Omental fat pad (tissue), 1 donor: ENCODE measurements at regions not wholly inside any gene's neighbourhood (a gene's known extent, or its start where the extent isn't known, plus 50 kb on each side); places are given as distances from the start of the nearest gene placed in this dataset.
"Not testable (repeated sequence)": the region's sequence is repeated elsewhere in the genome, so short reads cannot be mapped to it uniquely, and the experiment has no call there.

ENCODE experiments used
- ATAC-seq: fragments of 150-250 bp; one replicate; pipeline ENCODE4 v1.9.1; 2016; ENCODE audit warnings: mild to moderate bottlenecking, moderate library complexity; ENCODE audit not compliant: low FRiP score
- DNase-seq: peaks from one replicate; pipeline ENCODE4 v3.0.0-alpha.2; 2019; ENCODE audit warnings: low spot score

DNA sequence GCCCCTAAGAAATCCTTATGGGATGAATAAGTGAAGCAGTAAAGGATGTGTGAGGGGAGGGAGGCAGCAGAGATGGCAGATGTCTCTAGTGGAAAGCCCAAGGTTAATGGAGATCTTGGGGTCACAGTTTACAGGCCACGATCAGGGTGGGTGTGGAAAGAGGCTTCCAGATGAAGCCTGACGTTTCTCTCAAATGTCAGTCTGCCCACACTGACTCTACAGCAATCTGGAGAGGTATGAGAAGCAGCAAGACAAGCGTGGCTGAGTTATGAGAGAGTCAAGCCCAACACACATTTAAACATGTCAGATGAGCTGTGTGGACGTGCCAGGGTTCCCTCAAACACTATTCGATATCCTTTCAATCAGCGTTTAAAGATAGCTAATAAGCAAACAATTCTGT is 308.2 kb downstream of the BCL2L11 start:
- DNase-seq, ATAC-seq: not testable (repeated sequence)

DNA sequence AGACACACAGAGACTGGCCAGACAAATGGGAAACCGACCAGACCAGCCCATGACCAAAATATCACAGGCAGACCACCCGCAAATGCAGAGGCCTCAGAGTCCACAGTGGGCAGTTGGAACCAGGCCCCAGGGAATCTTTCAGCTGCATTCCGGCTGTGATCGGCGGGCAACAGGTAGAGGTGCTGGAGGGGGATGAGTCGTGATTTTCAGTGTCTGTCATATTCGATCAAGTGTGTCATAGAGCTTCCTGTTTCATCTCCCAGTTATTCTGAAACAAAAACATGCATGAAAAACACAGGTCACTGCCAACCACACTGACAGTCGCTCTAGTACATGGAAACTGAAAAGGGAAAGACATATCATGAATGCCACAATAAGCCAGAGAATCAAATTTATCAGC is 308.6 kb downstream of the BCL2L11 start:
- DNase-seq, ATAC-seq: not testable (repeated sequence)

DNA sequence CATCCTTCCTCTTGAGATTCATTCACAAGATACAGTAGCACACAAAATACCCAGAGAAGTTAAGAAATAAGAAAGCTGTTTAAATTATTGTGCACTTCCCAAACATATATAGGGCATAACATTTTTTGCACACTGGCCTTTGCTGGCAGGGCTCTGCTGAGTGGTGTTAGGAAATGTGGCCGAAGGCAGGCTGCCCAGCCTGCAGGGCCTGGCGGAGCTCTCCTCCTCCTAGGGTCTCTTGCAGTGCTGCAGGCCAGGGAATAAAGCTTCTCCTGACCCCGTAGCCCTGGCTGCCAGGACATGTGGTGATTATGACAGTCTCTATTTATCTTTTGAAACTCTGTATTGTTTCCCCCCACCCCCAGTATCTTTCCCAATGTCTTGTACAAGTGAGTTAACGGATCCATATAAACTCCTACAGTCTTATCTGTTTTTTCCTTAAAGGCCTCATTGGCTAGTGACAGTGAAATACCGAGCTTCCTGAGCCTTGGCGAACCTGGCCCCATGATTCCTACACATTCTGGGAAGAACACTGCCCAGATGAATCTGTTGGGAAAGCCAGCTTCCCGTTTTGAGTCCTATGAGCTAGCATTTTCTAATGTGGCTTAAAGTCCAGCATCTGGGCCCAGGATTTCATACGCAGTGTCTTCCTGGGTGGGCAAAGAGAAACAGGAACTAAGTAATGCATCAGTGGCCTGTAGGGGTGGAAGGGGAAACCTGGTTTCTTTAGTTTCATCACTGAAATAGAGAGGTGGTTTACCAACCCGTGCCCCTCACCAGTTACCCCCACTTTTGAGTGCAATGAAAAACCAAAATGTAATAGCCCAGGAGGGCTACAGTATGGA is 310.3 kb downstream of the BCL2L11 start:
- not testable (repeated sequence) for DNase-seq, ATAC-seq

DNA sequence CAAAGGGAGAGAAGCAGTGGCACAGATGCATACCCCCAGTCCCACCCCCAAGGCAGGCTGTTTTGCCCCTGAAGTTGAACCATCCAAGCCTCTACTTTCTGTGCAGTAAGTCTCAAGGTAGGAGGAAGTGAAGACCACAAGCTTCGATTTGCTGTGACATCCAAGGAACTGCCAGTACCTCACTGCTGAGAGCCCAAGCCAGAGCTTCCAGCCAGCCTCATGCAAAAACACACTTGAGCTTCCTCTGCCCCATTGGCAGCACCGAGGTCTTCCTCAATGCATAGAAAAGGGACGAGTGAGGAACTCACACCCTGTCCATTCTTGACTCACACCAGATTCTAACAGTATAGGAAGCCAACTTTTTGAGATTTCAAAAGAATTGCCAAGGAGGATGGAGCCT is 311.7 kb downstream of the BCL2L11 start:
- not testable (repeated sequence) for ATAC-seq

DNA sequence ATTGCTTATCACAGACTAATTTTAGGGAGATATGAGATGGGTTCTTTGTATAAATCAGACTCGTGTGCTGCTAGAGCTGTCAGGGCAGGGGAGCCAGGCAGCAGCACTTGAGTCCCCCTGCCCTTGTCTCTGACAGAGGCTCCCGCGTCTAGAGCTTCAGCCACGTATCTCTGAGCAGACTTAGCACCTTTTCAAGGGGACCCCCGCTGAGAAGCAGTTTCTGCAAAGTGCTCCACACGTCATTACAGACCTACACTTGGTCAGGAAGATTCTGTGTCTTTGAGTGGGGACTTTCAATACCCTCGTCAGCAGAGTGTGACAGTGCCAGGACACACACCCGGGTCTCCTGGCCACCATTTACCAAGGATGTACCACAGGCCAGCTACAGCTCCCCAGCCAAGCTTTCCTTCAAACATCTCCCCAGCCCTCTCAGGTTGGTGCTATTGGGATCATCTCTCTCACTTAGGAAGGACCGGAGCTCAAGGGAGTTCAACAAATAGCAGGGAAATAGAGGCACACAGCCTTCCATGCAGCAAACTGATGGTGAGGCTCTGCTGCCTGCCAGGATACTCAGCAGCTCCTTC is 312.3 kb downstream of the BCL2L11 start:
- ATAC-seq, DNase-seq: not testable (repeated sequence)

More for the DNA sequence above, 311.7 kb downstream of the BCL2L11 start:
- not testable (repeated sequence) for DNase-seq

DNA sequence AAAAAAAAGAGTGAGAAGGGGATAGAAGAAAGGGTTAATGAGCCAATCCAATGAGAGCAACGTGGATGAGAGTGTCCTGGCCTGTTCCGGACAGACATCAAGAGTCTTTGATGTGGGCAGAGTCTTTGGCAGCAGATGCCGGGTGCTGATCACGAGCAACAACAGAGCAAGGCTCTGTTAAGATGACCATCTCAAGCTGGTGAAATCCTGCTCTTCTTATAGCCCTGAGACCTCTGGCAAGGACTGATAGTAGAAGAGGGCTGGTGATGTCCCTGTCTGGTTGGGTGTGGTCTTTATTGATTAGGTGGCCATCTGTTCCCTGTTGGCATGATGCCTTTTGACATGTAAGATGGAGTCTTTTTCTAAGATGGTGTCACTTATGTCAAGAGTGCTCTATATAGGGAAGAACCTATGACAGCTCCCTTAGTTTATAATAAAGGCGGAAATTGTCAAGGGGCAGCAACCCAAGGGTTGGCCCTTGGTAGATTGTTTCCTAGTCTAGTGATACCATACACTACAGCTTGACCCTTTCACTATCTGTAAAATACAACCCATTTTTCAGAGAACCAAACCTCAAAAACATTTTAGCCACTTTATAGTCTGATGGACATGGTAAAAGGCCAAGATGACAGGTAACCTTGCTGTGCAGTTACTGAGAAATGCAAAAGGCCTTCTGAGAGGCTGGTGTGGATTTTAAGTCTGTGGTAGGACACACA is 313.3 kb downstream of the BCL2L11 start:
- not testable (repeated sequence) for DNase-seq, ATAC-seq

DNA sequence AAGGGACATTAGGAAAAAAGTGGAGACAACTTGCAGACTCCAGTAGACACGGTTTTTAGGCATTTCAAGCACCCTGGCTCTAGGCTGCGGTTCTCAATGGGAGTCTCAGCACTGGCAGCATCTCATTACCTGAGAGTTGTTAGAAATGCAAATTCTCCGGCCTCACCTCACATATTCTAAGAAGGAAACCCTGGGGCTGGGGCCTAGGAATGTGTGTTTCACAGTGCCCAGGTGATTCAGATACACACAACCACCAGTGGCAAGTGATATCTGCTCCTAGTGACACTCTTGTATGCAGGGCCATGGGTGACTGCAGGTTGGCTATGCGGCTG is 313.9 kb downstream of the BCL2L11 start:
- not testable (repeated sequence) for ATAC-seq, DNase-seq

DNA sequence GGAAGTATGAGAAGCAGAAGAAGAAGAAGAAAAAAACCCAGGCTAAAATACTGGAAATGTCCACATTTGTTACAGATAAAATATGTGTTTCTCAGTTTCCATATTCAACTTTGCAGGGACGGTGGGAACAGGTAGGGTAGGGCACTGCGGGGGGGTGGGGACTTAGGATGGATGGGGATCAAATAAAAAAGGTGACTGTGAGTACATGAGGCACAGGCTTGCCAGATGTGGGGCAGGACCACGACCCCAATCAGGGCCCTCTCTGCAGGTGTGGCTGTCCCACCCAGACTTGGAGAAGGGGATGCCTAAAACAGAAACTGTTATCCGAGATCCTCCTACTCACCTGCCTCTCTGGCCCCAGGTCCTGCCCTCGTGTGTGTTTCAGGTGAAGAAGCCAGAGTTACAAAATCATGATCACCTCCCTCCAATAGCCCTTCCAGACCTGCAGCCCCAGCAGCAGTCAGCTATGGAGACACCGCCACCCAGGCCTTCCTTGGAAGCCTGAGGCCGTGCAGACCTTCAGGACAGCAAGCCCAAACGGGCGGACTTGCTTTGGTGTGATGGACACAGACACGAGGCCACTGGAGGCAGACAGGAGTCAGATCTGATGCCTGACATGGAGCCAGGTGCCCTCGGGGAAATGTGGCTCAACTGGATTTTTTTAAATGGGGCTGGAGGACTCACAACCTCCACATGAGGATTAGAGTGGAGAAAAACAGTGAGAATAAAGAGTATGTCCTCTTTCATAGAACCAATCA is 315.0 kb downstream of the BCL2L11 start:
- DNase-seq, ATAC-seq: not testable (repeated sequence)

DNA sequence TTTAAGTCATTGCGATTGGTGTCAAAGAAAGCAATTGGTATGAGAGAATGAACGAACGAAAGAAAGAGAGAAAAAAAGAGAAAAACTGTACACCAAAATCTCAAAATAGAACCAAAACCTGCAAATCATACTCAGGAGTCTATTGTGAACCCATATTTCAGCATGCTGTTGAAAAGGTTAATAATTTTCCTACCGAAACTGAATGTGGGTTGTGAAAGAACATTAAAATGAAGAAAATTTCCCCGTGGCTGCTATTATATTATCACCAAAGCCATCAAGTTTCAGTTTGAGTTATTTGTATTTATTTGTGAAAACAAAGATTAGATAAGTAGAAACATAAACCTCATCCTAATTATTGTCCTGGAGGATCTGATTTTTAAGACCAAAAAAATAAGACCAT is 315.7 kb downstream of the BCL2L11 start:
- not testable (repeated sequence) for ATAC-seq, DNase-seq

DNA sequence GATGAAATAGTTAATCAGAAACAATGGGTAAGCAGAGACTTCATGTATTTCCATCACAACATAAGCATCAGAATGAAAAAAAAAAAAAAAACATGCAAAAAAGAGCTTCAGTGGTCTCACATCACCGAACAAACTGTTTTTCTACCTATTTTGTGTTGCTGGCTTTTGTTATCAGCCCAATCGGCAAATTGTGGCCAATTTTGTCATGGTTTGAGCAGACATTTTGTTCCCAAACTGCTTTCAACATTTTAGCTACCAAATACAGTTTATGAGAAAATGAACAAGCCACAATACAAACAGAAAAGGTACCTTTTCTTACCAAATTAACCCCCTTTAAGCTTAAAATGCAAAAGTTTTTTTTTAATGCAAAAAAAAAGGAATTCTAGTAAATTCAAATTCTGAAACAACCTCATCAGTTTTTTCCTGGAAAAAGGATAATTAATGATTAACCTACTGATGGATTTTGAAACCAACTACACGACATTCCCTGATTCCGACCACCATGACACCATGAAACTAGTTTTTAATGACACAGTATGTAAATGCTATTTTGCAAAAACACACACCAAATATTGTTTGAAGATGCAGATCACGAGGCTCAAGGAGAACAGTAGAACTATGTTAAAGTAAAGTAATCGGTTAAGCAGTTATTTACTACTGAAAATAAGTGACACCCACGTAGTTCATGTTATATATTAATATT is 316.7 kb downstream of the BCL2L11 start:
- not testable (repeated sequence) for DNase-seq, ATAC-seq

DNA sequence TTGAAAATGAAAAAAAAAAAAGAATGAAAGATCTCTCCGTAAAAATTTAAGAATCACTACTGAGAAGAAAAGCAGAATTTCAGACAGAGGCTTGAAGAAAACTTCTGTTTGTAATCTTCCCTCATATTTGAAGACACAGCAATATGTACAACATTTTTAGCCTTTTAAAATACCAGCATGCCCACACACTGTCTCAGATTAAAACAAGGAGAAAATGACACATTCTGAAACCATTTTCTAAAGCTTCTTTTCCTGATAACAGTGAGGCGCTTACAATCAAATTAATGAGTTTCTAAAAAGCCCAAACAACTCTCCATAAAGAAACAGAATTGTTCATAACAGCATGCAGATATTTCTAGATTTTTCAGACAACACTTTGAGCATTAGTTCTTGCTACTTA is 317.4 kb downstream of the BCL2L11 start:
- peak; percentile 61 for ATAC-seq
- not testable (repeated sequence) for DNase-seq

DNA sequence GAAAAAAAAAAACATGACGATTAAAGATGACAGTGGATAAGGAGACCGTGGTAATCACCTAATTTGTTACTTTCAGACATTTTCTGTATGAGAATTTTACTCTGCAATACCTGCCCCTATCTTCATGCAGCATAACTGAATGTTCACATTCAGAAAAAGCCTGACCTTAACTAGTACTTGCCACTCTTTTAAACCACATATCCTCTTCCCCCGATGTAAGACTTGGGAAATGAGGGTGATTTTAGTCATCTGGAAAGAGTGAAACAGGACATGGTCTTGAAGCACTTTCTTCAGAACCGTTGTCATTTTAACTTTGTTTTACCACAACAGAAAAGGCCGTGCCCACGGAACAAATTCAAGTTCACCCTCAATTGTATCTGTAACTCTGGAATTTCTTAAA is 318.5 kb downstream of the BCL2L11 start:
- not testable (repeated sequence) for DNase-seq

DNA sequence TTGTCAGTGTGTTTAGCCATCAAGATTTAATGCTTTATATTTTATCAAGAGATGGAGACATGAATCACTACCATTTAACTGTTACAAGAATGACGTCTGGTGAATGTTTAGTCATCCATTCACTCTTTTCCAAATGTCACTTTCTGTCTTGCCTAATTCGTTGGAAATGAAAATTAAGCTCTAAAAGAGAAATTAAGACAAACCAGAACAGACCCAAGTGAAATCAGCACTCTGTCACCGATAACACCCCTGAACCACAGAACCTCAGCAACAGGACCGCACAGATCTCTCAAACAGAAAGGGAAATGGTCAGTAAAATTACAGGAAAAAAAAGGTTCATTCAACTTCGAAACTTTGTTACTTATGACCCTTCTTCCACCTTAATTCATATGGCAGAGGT is 320.9 kb downstream of the BCL2L11 start:
- ATAC-seq, DNase-seq: not testable (repeated sequence)

More for the DNA sequence above, 318.5 kb downstream of the BCL2L11 start:
- peak; percentile 36 for ATAC-seq

DNA sequence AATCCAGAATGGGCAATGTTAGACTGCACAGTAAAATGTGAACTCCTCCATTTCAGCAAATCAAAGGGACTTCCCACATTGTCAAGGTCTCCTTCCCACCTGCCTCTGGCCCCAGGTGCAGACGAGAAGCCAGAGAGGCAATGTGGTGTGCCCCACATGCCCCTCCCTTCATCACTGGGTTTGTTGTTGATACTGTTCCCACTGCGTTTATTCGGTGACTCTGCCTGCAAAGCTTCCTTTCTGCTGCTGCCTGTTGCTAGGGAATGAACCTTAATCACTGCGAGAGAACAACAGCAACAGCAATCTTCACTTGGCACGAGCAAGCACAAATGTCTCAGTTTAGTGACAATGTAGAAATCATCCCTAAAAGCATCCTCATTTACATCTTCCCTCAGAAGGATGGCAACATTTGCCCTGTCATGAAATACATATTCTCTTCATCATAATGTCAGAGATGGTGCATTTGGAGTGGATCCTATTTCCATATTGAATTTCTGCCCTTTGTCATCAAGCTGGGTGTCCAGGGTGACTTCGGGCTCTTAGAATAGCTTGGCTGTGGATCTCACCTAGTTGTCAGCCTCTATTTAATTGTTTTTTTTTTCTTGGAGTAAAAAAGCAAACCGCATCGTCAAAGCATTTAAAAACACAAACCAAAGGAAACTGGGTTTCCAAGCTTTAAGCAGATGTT is 322.2 kb downstream of the BCL2L11 start:
- ATAC-seq, DNase-seq: not testable (repeated sequence)

DNA sequence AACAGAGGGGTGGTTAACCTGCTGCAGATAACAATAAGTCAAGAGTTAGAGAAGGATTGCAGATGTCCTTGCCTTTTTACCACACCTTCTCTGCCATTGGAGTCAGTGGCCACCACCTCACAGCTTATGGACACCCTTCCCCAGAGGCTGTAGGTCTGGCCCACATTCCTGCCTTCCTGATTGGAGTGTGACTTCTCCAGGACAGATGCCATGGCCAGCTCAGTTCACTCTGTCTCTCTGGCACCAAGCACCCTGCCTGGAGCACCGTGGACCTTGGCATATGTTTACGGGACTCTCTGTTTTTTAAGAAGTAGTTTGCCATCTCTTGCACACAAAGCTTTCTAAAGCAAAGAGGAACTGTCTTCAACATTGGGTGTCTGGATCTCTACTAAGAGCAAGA is 323.8 kb downstream of the BCL2L11 start:
- DNase-seq, ATAC-seq: not testable (repeated sequence)

DNA sequence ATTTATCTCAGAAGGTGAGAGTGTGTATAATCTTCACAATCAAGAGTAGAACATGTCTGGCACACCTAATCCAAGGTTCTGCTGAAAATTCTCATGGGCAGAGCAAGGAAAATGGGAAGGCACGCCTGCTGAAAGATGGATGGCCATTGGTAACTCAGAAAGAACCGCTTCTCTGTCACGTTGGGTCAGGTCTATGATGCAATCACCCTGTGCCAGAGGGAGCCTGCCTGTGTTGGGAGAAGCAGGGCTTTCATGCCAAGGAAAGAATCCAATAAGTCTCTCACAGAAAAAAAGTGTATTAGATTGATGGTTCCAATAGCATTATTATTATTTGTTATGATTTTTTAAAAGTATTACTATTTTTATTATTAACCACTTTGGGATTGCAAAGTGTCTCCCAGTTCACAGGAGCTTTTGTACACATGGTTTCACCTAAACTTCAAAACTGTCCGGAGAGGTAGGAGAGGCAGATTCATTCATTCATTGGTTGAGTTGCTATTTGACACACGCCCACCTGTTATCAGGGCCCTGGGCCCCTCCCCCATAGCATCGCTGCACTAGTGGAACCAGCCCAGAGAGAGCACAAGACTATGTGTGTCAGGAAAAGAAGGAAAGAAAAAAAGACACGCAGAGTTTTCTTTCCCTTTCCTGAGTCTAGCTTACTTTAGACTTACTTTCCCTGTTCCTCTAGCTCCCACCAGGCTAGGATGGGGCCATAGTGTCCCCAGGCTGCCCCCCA is 324.6 kb downstream of the BCL2L11 start:
- not testable (repeated sequence) for DNase-seq
- ATAC-seq, result peak; percentile 55

DNA sequence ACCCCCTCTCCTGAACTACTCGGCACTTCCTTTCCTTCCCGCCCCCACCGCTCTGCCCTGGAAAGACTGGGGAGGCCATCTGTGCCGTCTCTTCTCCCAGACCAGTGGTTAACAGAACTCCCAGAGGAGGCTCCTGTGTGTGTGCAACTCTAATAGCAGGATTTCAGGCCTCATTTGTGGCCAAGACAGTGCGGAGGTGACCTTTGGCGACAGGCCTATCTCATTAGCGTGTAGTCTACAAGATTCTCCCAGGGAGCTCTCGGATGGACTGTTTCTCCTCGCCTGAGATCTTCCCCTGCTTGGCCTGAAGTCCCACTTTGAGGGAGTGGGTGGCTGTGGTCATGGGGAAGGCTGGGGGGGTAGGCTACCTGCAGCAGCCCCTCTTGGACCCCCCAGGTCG is 325.2 kb downstream of the BCL2L11 start:
- ATAC-seq, result peak; percentile 7

DNA sequence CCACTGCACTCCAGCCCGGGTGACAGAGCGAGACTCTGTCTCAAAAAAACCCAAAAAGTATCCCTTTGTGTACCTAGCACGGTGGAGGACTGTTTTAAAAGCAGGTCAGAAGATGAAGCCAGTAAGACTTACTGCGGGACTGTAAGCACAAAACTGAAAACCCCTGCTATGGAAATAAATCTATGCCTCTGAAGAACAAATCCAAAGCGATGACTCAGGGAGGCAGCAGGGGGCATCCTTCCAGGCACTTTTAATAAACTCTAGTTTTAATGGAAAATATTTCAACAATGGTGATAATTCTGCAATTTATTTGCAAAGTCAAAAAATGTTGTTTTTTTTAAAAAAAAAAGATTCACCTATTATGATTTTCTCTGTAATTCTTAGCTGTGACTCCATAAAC is 326.8 kb downstream of the BCL2L11 start:
- not testable (repeated sequence) for ATAC-seq, DNase-seq

More for the DNA sequence above, 325.2 kb downstream of the BCL2L11 start:
- not testable (repeated sequence) for DNase-seq
